DMS153 treated with DMSO at 0.1 percent for 48 hours (cell line): ENCODE measurements at regions not wholly inside any gene's neighbourhood (a gene's known extent, or its start where the extent isn't known, plus 50 kb on each side); places are given as distances from the start of the nearest gene placed in this dataset.

Experiments
- DNase-seq: peaks from one replicate; lab custom pipeline; 2025; ENCODE audit not compliant: unreplicated experiment; lab: John Stamatoyannopoulos, UW

- DNase-seq, result no peak
Observed at GRCh38 chr18:61222206-61222605, 111.0 kb upstream of the CDH20 start.

GRCh38 chr18:61225336-61225735, 107.9 kb upstream of the CDH20 start:
- DNase-seq, result no peak

GRCh38 chr18:61236356-61237057, 96.7 kb upstream of the CDH20 start:
- DNase-seq, result no peak

GRCh38 chr18:61237529-61237928, 95.7 kb upstream of the CDH20 start:
- no peak for DNase-seq

GRCh38 chr18:61239051-61239450, 94.2 kb upstream of the CDH20 start:
- no peak for DNase-seq

GRCh38 chr18:61241260-61241853, 91.9 kb upstream of the CDH20 start:
- no peak for DNase-seq

- DNase-seq, result no peak
Observed at GRCh38 chr18:61244632-61245031, 88.6 kb upstream of the CDH20 start.

GRCh38 chr18:61245276-61245675, 88.0 kb upstream of the CDH20 start:
- DNase-seq, result no peak

- DNase-seq, result no peak
Observed at GRCh38 chr18:61248589-61248988, 84.6 kb upstream of the CDH20 start.

- no peak for DNase-seq
Observed at GRCh38 chr18:61256291-61256690, 76.9 kb upstream of the CDH20 start.

GRCh38 chr18:61261870-61262269, 71.4 kb upstream of the CDH20 start:
- no peak for DNase-seq

- DNase-seq, result no peak
Observed at GRCh38 chr18:61272793-61273192, 60.4 kb upstream of the CDH20 start.

GRCh38 chr18:61273533-61273932, 59.7 kb upstream of the CDH20 start:
- no peak for DNase-seq

GRCh38 chr18:61274416-61274960, 58.7 kb upstream of the CDH20 start:
- no peak for DNase-seq

GRCh38 chr18:61277808-61278207, 55.4 kb upstream of the CDH20 start:
- DNase-seq, result no peak

- no peak for DNase-seq
Observed at GRCh38 chr18:61281431-61281830, 51.8 kb upstream of the CDH20 start.

GRCh38 chr18:61282926-61283325, 50.3 kb upstream of the CDH20 start:
- DNase-seq, result no peak
